K562 (cell line): ENCODE measurements at regions not wholly inside any gene's neighbourhood (a gene's known extent, or its start where the extent isn't known, plus 50 kb on each side); places are given as distances from the start of the nearest gene placed in this dataset.

Experiments
- CTCF ChIP-seq, 3 experiments: IDR thresholded peaks in 2 of 3; conservative IDR thresholded peaks in 1 of 3; 2 replicates each; pipeline ENCODE4 v1.5.1; 2011 to 2012; ENCODE audit warnings: low read length in 3 of 3, mild to moderate bottlenecking in 3 of 3, control low read depth in 2 of 3, improper control_type of control experiment in 1 of 3, inconsistent platforms in 1 of 3, low read depth in 1 of 3, mixed read lengths in 1 of 3, moderate library complexity in 1 of 3; ENCODE audit not compliant: insufficient read depth in 2 of 3
- FOSL1 ChIP-seq: fragments of 200-800 bp; sonication (Bioruptor generic); conservative IDR thresholded peaks from 2 replicates; pipeline ENCODE4 v1.6.1; 2016; ENCODE audit warnings: missing genetic modification characterization, missing compliant biosample characterization
- RFX5 ChIP-seq: IDR thresholded peaks from 2 replicates; pipeline ENCODE4 v1.6.1; 2011; ENCODE audit warnings: low read depth, mild to moderate bottlenecking, improper control_type of control experiment, low read length

DNA sequence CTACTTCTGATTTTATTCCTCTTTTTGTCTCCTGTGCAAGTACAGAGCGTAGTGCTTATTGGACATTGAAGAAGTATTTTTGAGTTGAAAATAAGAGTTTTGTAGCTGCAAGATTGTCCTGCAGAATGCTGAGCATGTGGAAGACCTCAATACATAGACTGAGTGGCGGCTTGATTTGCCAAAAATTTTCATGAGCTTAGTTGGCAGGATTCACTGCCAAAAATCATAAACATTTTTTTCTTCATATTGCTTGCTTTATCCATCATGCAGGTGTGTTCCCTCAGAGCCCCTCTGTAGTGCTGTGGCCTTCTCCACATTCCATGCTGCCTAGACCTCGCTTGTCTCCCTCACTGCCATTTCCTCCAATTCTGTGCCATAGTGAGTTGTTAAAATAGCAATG lies 100.1 kb downstream of the DUSP10 start:
- TF ChIP-seq CTCF (IDR thresholded peaks at IDR 0.05 in 2 of 3, conservative IDR thresholded peaks at IDR 0.05 in 1 of 3; ENCODE audit: insufficient read depth in 2 of 3, low read depth in 1 of 3, low read length in 3 of 3) (no peak), RFX5 (no peak), FOSL1 (tag) (no peak)
